PFSK-1 (cell line): ENCODE measurements at regions not wholly inside any gene's neighbourhood (a gene's known extent, or its start where the extent isn't known, plus 50 kb on each side); places are given as distances from the start of the nearest gene placed in this dataset.
A peak's percentile ranks its signal among the peaks of the same experiment; 100 is the strongest.

Experiments
- FOXP2 ChIP-seq: optimal IDR thresholded peaks from 2 replicates; pipeline ENCODE3; 2011; ENCODE audit warnings: borderline replicate concordance, control low read depth, inconsistent platforms; ENCODE audit not compliant: insufficient read depth; ENCODE audit errors: extremely low read length, extremely low read depth
- POLR2AphosphoS5 ChIP-seq: IDR thresholded peaks from 2 replicates; pipeline ENCODE4 v1.6.1; 2012; ENCODE audit warnings: low read depth, mild to moderate bottlenecking, control low read depth, low read length, moderate library complexity
- SIN3A ChIP-seq: IDR thresholded peaks from 2 replicates; pipeline ENCODE4 v1.6.1; 2012; ENCODE audit warnings: mild to moderate bottlenecking, low read length, moderate library complexity, borderline replicate concordance; ENCODE audit not compliant: insufficient read depth
- TAF1 ChIP-seq: IDR thresholded peaks from 2 replicates; pipeline ENCODE4 v1.6.1; 2012; ENCODE audit warnings: low read length, control low read depth, borderline replicate concordance; ENCODE audit not compliant: insufficient read depth
- TF ChIP-seq, protein P1 (sequence below), 2 experiments: IDR thresholded peaks; 2 replicates each; pipeline versions ENCODE4 v1.6.1 to v1.8.0; 2011 to 2012; ENCODE audit warnings: low read depth in 2 of 2, low read length in 2 of 2, control low read depth in 1 of 2, inconsistent platforms in 1 of 2, mild to moderate bottlenecking in 1 of 2, moderate library complexity in 1 of 2; ENCODE audit not compliant: insufficient read depth in 1 of 2

DNA sequence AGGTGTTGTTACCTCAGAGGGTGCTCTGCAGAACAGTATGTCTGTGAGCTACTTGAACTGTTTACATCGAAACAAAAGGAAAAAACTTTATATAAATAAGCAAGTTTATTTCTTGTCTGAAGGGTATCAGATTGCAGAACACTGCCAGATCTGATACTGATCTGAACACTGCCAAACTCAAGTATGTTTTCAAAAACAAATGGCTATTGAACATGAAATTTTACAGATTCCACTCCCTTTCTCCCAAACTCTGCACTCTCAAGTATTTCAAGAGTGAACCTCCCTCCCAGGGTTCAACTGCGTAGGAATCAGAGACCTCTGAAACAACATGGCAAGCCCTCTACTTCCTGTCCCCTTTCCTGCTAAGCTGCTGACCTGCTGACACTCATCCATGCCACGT lies 216.6 kb downstream of the ZNF33B start:
- TF ChIP-seq FOXP2 (no peak), TAF1 (no peak), SIN3A (no peak), POLR2AphosphoS5 (no peak)
- TF ChIP-seq, protein P1, sequence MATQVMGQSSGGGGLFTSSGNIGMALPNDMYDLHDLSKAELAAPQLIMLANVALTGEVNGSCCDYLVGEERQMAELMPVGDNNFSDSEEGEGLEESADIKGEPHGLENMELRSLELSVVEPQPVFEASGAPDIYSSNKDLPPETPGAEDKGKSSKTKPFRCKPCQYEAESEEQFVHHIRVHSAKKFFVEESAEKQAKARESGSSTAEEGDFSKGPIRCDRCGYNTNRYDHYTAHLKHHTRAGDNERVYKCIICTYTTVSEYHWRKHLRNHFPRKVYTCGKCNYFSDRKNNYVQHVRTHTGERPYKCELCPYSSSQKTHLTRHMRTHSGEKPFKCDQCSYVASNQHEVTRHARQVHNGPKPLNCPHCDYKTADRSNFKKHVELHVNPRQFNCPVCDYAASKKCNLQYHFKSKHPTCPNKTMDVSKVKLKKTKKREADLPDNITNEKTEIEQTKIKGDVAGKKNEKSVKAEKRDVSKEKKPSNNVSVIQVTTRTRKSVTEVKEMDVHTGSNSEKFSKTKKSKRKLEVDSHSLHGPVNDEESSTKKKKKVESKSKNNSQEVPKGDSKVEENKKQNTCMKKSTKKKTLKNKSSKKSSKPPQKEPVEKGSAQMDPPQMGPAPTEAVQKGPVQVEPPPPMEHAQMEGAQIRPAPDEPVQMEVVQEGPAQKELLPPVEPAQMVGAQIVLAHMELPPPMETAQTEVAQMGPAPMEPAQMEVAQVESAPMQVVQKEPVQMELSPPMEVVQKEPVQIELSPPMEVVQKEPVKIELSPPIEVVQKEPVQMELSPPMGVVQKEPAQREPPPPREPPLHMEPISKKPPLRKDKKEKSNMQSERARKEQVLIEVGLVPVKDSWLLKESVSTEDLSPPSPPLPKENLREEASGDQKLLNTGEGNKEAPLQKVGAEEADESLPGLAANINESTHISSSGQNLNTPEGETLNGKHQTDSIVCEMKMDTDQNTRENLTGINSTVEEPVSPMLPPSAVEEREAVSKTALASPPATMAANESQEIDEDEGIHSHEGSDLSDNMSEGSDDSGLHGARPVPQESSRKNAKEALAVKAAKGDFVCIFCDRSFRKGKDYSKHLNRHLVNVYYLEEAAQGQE (IDR thresholded peaks at IDR 0.05; ENCODE audit: insufficient read depth in 1 of 2, low read depth in 2 of 2, low read length in 2 of 2), result no peak

DNA sequence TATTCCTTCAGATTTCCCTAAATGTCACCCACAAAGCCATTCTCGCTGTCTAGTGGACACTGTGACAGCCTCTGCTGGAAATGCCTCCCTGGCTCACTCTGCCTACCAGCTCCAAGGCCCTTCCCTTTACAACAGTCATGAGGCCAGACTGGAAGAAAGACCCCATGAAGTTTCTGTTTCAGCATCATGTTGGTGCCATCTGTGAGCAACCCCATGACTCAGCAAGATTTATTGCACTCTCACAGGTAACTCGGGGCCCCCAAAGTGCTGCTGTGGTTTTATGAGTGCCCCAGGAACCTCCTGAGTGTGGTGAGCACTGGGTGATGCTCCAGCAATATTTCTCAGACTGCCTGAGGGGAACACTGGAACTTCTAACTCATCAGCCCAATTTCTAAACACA lies 218.6 kb downstream of the ZNF33B start:
- no peak for TF ChIP-seq SIN3A
- no peak for TF ChIP-seq TAF1
- TF ChIP-seq, protein P1 (IDR thresholded peaks at IDR 0.05; ENCODE audit: insufficient read depth in 1 of 2, low read depth in 2 of 2, low read length in 2 of 2), result no peak
- no peak for TF ChIP-seq POLR2AphosphoS5
- TF ChIP-seq FOXP2, result no peak

DNA sequence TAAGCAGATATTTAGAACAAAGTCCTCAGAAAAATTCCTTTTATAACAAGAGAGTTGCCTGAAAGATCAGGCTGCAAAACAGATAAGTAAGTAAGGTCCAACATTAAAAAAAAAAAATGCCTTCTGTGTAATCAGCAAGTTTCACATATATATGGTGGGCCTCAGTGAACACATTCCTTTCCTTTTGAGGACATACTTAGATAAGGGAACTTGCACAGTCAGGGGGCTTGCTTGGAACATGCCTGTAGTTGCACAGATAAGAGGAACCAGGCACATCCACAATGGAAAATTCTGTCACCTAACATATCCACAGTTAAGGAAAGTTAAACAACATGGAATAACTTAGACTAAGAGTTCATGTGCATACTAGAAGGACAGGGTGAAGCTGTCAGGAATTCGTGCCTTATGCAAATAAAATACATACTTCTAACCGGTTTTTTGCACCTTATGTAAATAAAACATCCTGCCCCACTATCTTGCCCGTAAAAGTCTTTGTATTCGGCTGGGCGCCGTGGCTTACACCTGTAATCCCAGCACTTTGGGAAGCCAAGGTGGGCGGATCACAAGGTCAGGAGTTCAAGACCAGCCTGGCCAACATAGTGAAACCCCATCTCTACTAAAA lies 257.3 kb downstream of the ZNF33B start:
- TF ChIP-seq FOXP2, result no peak
- TF ChIP-seq, protein P1 (IDR thresholded peaks at IDR 0.05; ENCODE audit: insufficient read depth in 1 of 2, low read depth in 2 of 2, low read length in 2 of 2), result no peak
- TF ChIP-seq TAF1, result no peak

DNA sequence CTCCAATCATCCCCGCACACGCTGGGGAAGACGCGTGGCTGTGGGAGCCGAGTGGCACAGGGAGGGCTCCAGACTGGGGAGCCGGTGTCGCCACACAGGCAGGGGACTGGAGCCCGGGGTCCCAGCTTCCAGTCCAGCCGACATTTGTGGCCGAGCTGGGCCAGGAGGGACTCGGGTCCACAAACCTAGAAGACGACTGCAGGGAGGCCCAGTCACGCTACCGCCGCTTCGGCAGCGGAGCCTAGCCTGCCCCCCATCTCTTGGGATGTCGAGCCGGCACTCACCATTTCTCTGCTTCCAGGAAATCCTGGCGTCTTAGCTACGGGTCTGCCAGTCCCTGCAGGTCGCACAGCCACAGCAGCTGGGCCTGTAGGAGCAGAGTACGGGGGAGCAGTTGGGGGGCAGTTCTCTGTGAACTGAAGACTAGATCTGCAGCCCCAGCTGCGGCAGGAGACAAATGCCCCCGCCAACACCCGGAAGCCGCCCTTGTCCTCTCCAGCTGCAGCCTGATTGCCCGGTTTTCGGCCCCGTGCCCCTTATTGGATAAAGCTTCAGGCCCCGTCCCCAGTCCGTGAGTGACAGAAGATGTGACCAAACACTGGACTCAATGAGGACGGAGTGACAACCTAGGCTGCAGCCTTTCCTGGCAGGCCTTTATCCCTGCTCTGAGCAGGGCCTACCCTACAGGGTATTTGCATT lies 270.7 kb downstream of the ZNF33B start:
- TF ChIP-seq TAF1 (peak; percentile 73; the same call in 1 of the 2 replicates), SIN3A (peak; percentile 77; the same call in 1 of the 2 replicates), FOXP2 (no peak), POLR2AphosphoS5 (peak; percentile 69; the same call in 1 of the 2 replicates)
- TF ChIP-seq, protein P1 (IDR thresholded peaks at IDR 0.05; ENCODE audit: insufficient read depth in 1 of 2, low read depth in 2 of 2, low read length in 2 of 2), result no peak
